ENCODE measurements at regions not wholly inside any gene's neighbourhood (a gene's known extent, or its start where the extent isn't known, plus 50 kb on each side); places are given as distances from the start of the nearest gene placed in this dataset.
"Not testable (repeated sequence)": the region's sequence is repeated elsewhere in the genome, so short reads cannot be mapped to it uniquely, and the experiment has no call there.

GRCh38 chr20:11989018-11989771 lies 71.5 kb downstream of the BTBD3 start:
- no peak overlapping the region for H2AFZ ChIP-seq
- H3K27me3 ChIP-seq (ENCODE audit: control insufficient read depth, insufficient read depth, low read length) = no peaks in the 10 kb centered on the region
- no peak for TF ChIP-seq CTCF (IDR thresholded peaks at IDR 0.05)
- no peak overlapping the region for H3K4me2 ChIP-seq (ENCODE audit: low read length)
- H3K9me3 ChIP-seq (ENCODE audit: control insufficient read depth, low read length) = no peaks in the 10 kb centered on the region
- H3K27ac ChIP-seq = no peak overlapping the region
- no peak overlapping the region for H3K4me3 ChIP-seq (ENCODE audit: low read depth, low read length)
- H3K4me1 ChIP-seq = no peaks in the 10 kb centered on the region
- H3K79me2 ChIP-seq = no peaks in the 10 kb centered on the region
- H3K9ac ChIP-seq = no peak overlapping the region
- no peaks in the 10 kb centered on the region for H3K36me3 ChIP-seq (ENCODE audit: control insufficient read depth, insufficient read depth, low read length)

- no peak overlapping the region for H2AFZ ChIP-seq
- TF ChIP-seq CTCF (IDR thresholded peaks at IDR 0.05) = no peak
- peak overlapping the region; percentile 6 for H3K27ac ChIP-seq
- H3K79me2 ChIP-seq = no peaks in the 10 kb centered on the region
- no peaks in the 10 kb centered on the region for H3K9me3 ChIP-seq (ENCODE audit: control insufficient read depth, low read length)
- no peak overlapping the region for H3K4me3 ChIP-seq (ENCODE audit: low read depth, low read length)
- no peaks in the 10 kb centered on the region for H3K27me3 ChIP-seq (ENCODE audit: control insufficient read depth, insufficient read depth, low read length)
- no peaks in the 10 kb centered on the region for H3K4me1 ChIP-seq
- no peak overlapping the region for H3K9ac ChIP-seq
- no peak overlapping the region for H3K4me2 ChIP-seq (ENCODE audit: low read length)
- no peaks in the 10 kb centered on the region for H3K36me3 ChIP-seq (ENCODE audit: control insufficient read depth, insufficient read depth, low read length)
These were observed 74.7 kb downstream of the BTBD3 start for GRCh38 chr20:11992426-11992825.

GRCh38 chr20:11993886-11994461 lies 76.3 kb downstream of the BTBD3 start:
- Histone ChIP-seq H3K4me1 (no peaks in the 10 kb centered on the region), H3K79me2 (no peaks in the 10 kb centered on the region), H3K36me3 (ENCODE audit: control insufficient read depth, insufficient read depth, low read length) (no peaks in the 10 kb centered on the region), H3K4me2 (ENCODE audit: low read length) (no peak overlapping the region), H3K4me3 (ENCODE audit: low read depth, low read length) (no peak overlapping the region), H3K27me3 (ENCODE audit: control insufficient read depth, insufficient read depth, low read length) (no peaks in the 10 kb centered on the region), H2AFZ (no peak overlapping the region), H3K27ac (no peak overlapping the region), H3K9me3 (ENCODE audit: control insufficient read depth, low read length) (no peaks in the 10 kb centered on the region), H3K9ac (no peak overlapping the region)
- no peak for TF ChIP-seq CTCF (IDR thresholded peaks at IDR 0.05)

- H3K79me2 ChIP-seq = no peaks in the 10 kb centered on the region
- H3K27ac ChIP-seq = no peak overlapping the region
- H3K27me3 ChIP-seq (ENCODE audit: control insufficient read depth, insufficient read depth, low read length) = no peaks in the 10 kb centered on the region
- H3K4me2 ChIP-seq (ENCODE audit: low read length) = no peak overlapping the region
- H3K4me1 ChIP-seq = no peaks in the 10 kb centered on the region
- H3K4me3 ChIP-seq (ENCODE audit: low read depth, low read length) = no peak overlapping the region
- H2AFZ ChIP-seq = no peak overlapping the region
- H3K36me3 ChIP-seq (ENCODE audit: control insufficient read depth, insufficient read depth, low read length) = no peaks in the 10 kb centered on the region
- no peak overlapping the region for H3K9ac ChIP-seq
- no peak for TF ChIP-seq CTCF (IDR thresholded peaks at IDR 0.05)
- no peaks in the 10 kb centered on the region for H3K9me3 ChIP-seq (ENCODE audit: control insufficient read depth, low read length)
These were observed 78.3 kb downstream of the BTBD3 start for GRCh38 chr20:11995805-11996567.

- not testable (repeated sequence) for H3K9me3 ChIP-seq (ENCODE audit: control insufficient read depth, low read length); H3K27me3 ChIP-seq (ENCODE audit: control insufficient read depth, insufficient read depth, low read length); H3K79me2 ChIP-seq; H3K4me2 ChIP-seq (ENCODE audit: low read length); H3K27ac ChIP-seq; H3K4me3 ChIP-seq (ENCODE audit: low read depth, low read length); H3K36me3 ChIP-seq (ENCODE audit: control insufficient read depth, insufficient read depth, low read length); H3K4me1 ChIP-seq; H3K9ac ChIP-seq; H2AFZ ChIP-seq
These were observed 87.1 kb downstream of the BTBD3 start for GRCh38 chr20:12004776-12005175.
